IMR-90 (cell line): ENCODE measurements at regions not wholly inside any gene's neighbourhood (a gene's known extent, or its start where the extent isn't known, plus 50 kb on each side); places are given as distances from the start of the nearest gene placed in this dataset.

Experiments used
- ATAC-seq: fragments of 200-7000 bp; cut with Tn5 transposase; 2 replicates; pipeline ENCODE4 v1.9.1; 2020; ENCODE audit warnings: low read depth, mild to moderate bottlenecking, moderate library complexity
- BruUV-seq: library from RNA; stranded (reverse); fragments of 400-500 nt; replicated peaks from 2 replicates; lab custom pipeline; 2021; lab: Mats Ljungman, UMichigan
- CTCF ChIA-PET: fragments of 300-600 bp; formaldehyde crosslinking; extraction: SDS; loops from one replicate; lab custom pipeline; 2021; ENCODE audit warnings: antibody characterized with exemption; lab: Yijun Ruan, JAX
- POLR2A ChIA-PET: fragments of 300-600 bp; sonication (Branson Sonifier 250); formaldehyde crosslinking; loops from one replicate; lab custom pipeline; 2022; ENCODE audit warnings: antibody characterized with exemption; ENCODE audit not compliant: unreplicated experiment; lab: Charles Lee
- DNase-seq: peaks from one replicate; pipeline ENCODE4 v3.0.0; 2013
- H2AFZ ChIP-seq: replicated peaks from 2 replicates; pipeline ENCODE3; 2013; ENCODE audit warnings: low read length, mild to moderate bottlenecking; ENCODE audit not compliant: poor library complexity
- H2AK5ac ChIP-seq: 2 replicates; pipeline ENCODE4 v1.6.1; 2013; ENCODE audit warnings: low read depth, low read length, inconsistent platforms
- H2AK9ac ChIP-seq: replicated peaks from 2 replicates; pipeline ENCODE3; 2013; ENCODE audit warnings: mild to moderate bottlenecking, low read depth, low read length, moderate library complexity; ENCODE audit not compliant: poor library complexity
- H2BK120ac ChIP-seq: 2 replicates; pipeline ENCODE4 v1.6.1; 2013; ENCODE audit warnings: low read depth, low read length, inconsistent platforms
- H2BK15ac ChIP-seq: 3 replicates; pipeline ENCODE4 v1.6.1; 2013; ENCODE audit warnings: low read depth, low read length, inconsistent platforms
- H2BK20ac ChIP-seq: 2 replicates; pipeline ENCODE4 v1.6.1; 2013; ENCODE audit warnings: low read depth, mild to moderate bottlenecking, inconsistent platforms, low read length, moderate library complexity
- H2BK5ac ChIP-seq: 2 replicates; pipeline ENCODE4 v1.6.1; 2013; ENCODE audit warnings: mild to moderate bottlenecking, low read depth, low read length, inconsistent platforms; ENCODE audit not compliant: poor library complexity, severe bottlenecking
- H3K14ac ChIP-seq: replicated peaks from 2 replicates; pipeline ENCODE4 v1.6.1; 2013; ENCODE audit warnings: low read depth, low read length, inconsistent platforms
- H3K18ac ChIP-seq: 2 replicates; pipeline ENCODE4 v1.6.1; 2013; ENCODE audit warnings: low read depth, low read length, control low read depth
- H3K23ac ChIP-seq: 2 replicates; pipeline ENCODE4 v1.6.1; 2013; ENCODE audit warnings: low read depth, low read length, inconsistent platforms
- H3K27ac ChIP-seq: 2 replicates; pipeline ENCODE4 v1.5.1; 2013; ENCODE audit warnings: mild to moderate bottlenecking, control low read depth, low read length; ENCODE audit not compliant: insufficient read depth
- H3K27me3 ChIP-seq: 2 replicates; pipeline ENCODE4 v1.6.1; 2013; ENCODE audit warnings: low read length; ENCODE audit not compliant: control insufficient read depth, insufficient read depth
- H3K36me3 ChIP-seq: 2 replicates; pipeline ENCODE4 v1.6.1; 2013; ENCODE audit warnings: low read length, mixed read lengths; ENCODE audit not compliant: control insufficient read depth, insufficient read depth
- H3K4ac ChIP-seq: 2 replicates; pipeline ENCODE4 v1.6.1; 2013; ENCODE audit warnings: low read depth, low read length, inconsistent platforms
- H3K4me1 ChIP-seq: 2 replicates; pipeline ENCODE4 v1.6.1; 2013; ENCODE audit warnings: low read length, mixed read lengths; ENCODE audit not compliant: control insufficient read depth, insufficient read depth
- H3K4me2 ChIP-seq: 2 replicates; pipeline ENCODE4 v1.6.1; 2013; ENCODE audit warnings: low read depth, mild to moderate bottlenecking, control low read depth, low read length, moderate library complexity
- H3K4me3 ChIP-seq: 2 replicates; pipeline ENCODE4 v1.5.1; 2013; ENCODE audit warnings: low read depth, mild to moderate bottlenecking, control low read depth, low read length, moderate library complexity; ENCODE audit not compliant: insufficient read depth
- H3K56ac ChIP-seq: 2 replicates; pipeline ENCODE4 v1.6.1; 2013; ENCODE audit warnings: low read length, inconsistent platforms; ENCODE audit not compliant: insufficient read depth; ENCODE audit errors: extremely low read depth
- H3K79me1 ChIP-seq, 2 experiments: 2 replicates each; pipeline ENCODE4 v1.6.1; 2013; ENCODE audit warnings: low read length in 2 of 2, inconsistent platforms in 1 of 2, low read depth in 1 of 2
- H3K9ac ChIP-seq: 2 replicates; pipeline ENCODE4 v1.6.1; 2013; ENCODE audit warnings: low read depth, low read length, control low read depth
- H3K9me1 ChIP-seq: 2 replicates; pipeline ENCODE4 v1.6.1; 2013; ENCODE audit warnings: low read length, inconsistent platforms; ENCODE audit not compliant: insufficient read depth
- H3K9me3 ChIP-seq: 2 replicates; pipeline ENCODE4 v1.6.1; 2013; ENCODE audit warnings: low read length; ENCODE audit not compliant: control insufficient read depth, insufficient read depth
- H4K20me1 ChIP-seq: 2 replicates; pipeline ENCODE4 v1.6.1; 2013; ENCODE audit warnings: low read length, inconsistent platforms; ENCODE audit not compliant: insufficient read depth
- H4K5ac ChIP-seq: 2 replicates; pipeline ENCODE4 v1.6.1; 2013; ENCODE audit warnings: mild to moderate bottlenecking, low read depth, low read length, control low read depth
- H4K8ac ChIP-seq, 2 experiments: 2 replicates each; pipeline ENCODE4 v1.6.1; 2013; ENCODE audit warnings: low read depth in 2 of 2, low read length in 2 of 2, control low read depth in 1 of 2, inconsistent platforms in 1 of 2
- H4K91ac ChIP-seq: 2 replicates; pipeline ENCODE4 v1.6.1; 2013; ENCODE audit warnings: low read depth, low read length, inconsistent platforms; ENCODE audit not compliant: insufficient read depth
- BHLHE40 ChIP-seq: fragments of 150-350 bp; IDR thresholded peaks from 2 replicates; pipeline ENCODE4 v1.6.1; 2016; ENCODE audit warnings: mild to moderate bottlenecking, low read depth, low read length
- CEBPB ChIP-seq: IDR thresholded peaks from 2 replicates; pipeline ENCODE4 v1.6.1; 2012; ENCODE audit warnings: low read depth, low read length, improper control_type of control experiment
- CHD1 ChIP-seq: IDR thresholded peaks from 2 replicates; pipeline ENCODE4 v1.6.1; 2012; ENCODE audit warnings: low read depth, low read length, improper control_type of control experiment
- ELK1 ChIP-seq: fragments of 150-350 bp; IDR thresholded peaks from 2 replicates; pipeline ENCODE4 v1.6.1; 2016; ENCODE audit warnings: low read depth, mild to moderate bottlenecking, low read length, moderate library complexity, borderline replicate concordance
- FOS ChIP-seq: fragments of 150-350 bp; IDR thresholded peaks from 2 replicates; pipeline ENCODE4 v1.6.1; 2016; ENCODE audit warnings: low read depth, low read length
- MAFK ChIP-seq: IDR thresholded peaks from 2 replicates; pipeline ENCODE4 v1.6.1; 2012; ENCODE audit warnings: low read depth, low read length, improper control_type of control experiment
- MAZ ChIP-seq: IDR thresholded peaks from 2 replicates; pipeline ENCODE4 v1.6.1; 2012; ENCODE audit warnings: low read depth, mild to moderate bottlenecking, low read length, improper control_type of control experiment, moderate library complexity, borderline replicate concordance
- MXI1 ChIP-seq: IDR thresholded peaks from 2 replicates; pipeline ENCODE4 v1.6.1; 2012; ENCODE audit warnings: low read depth, mild to moderate bottlenecking, low read length, moderate library complexity, borderline replicate concordance
- NFE2L2 ChIP-seq: fragments of 150-350 bp; IDR thresholded peaks from 2 replicates; pipeline ENCODE4 v1.6.1; 2016; ENCODE audit warnings: low read depth, mild to moderate bottlenecking, low read length
- POLR2A ChIP-seq: IDR thresholded peaks from 2 replicates; pipeline ENCODE4 v1.6.1; 2012; ENCODE audit warnings: mild to moderate bottlenecking, low read depth, low read length
- RAD21 ChIP-seq: IDR thresholded peaks from 2 replicates; pipeline ENCODE4 v1.6.1; 2012; ENCODE audit warnings: low read length, improper control_type of control experiment
- RCOR1 ChIP-seq: IDR thresholded peaks from 2 replicates; pipeline ENCODE4 v1.6.1; 2012; ENCODE audit warnings: mild to moderate bottlenecking, low read length, improper control_type of control experiment; ENCODE audit not compliant: insufficient replicate concordance
- RFX5 ChIP-seq: IDR thresholded peaks from 2 replicates; pipeline ENCODE4 v1.8.0; 2012; ENCODE audit warnings: low read depth, mild to moderate bottlenecking, low read length, moderate library complexity
- SMC3 ChIP-seq: fragments of 150-350 bp; IDR thresholded peaks from 2 replicates; pipeline ENCODE4 v1.6.1; 2016; ENCODE audit warnings: low read depth, mild to moderate bottlenecking, antibody characterized with exemption, low read length, moderate library complexity
- WGBS, 2 experiments: methylation state at CpG; one replicate each; pipeline versions ENCODE4 v1.1.5 to v1.1.7; 2013; ENCODE audit warnings: missing lambda C conversion rate in 2 of 2; ENCODE audit not compliant: insufficient read length in 1 of 2; ENCODE audit errors: extremely low coverage in 2 of 2; 5-methylcytosine and 5-hydroxymethylcytosine counted together
- dilution Hi-C: fragments of 300-500 bp; cut with HindIII; formaldehyde crosslinking; loops from one replicate; pipeline ENCODE4 v1.14.3; 2018; ENCODE audit warnings: low sequenced_read_pairs; ENCODE audit not compliant: unreplicated experiment
- in situ Hi-C: fragments of 300-500 bp; cut with MboI; formaldehyde crosslinking; loops from 3 replicates; pipeline ENCODE4 v1.14.3; 2019; ENCODE audit warnings: low sequenced_read_pairs, inconsistent platforms, mixed read lengths
- intact Hi-C: fragments of 100-400 bp; cut with micrococcal nuclease; formaldehyde crosslinking; loops from 2 replicates; pipeline ENCODE4 v1.10.0; 2022
- TF ChIP-seq, protein P1 (sequence below): conservative IDR thresholded peaks from 2 replicates; pipeline ENCODE4 v1.5.1; 2012; ENCODE audit warnings: mild to moderate bottlenecking, low read depth, low read length, improper control_type of control experiment
- TF ChIP-seq, protein P2 (sequence below): fragments of 150-350 bp; IDR thresholded peaks from 2 replicates; pipeline ENCODE4 v1.6.1; 2017; ENCODE audit warnings: mild to moderate bottlenecking, antibody characterized with exemption, low read length, low read depth

GRCh38 chr16:52827456-52827855, 225.2 kb downstream of the CHD9NB start:
- ATAC-seq = no peak
- no peak overlapping the region for H2BK120ac ChIP-seq
- intact Hi-C loops = no loop called here
- TF ChIP-seq CEBPB (no peak), NFE2L2 (no peak), MAZ (no peak), CHD1 (no peak), MAFK (no peak), RFX5 (no peak), FOS (no peak), RAD21 (no peak), ELK1 (no peak), MXI1 (no peak), RCOR1 (no peak), BHLHE40 (no peak), SMC3 (no peak), POLR2A (no peak)
- TF ChIP-seq, protein P1, sequence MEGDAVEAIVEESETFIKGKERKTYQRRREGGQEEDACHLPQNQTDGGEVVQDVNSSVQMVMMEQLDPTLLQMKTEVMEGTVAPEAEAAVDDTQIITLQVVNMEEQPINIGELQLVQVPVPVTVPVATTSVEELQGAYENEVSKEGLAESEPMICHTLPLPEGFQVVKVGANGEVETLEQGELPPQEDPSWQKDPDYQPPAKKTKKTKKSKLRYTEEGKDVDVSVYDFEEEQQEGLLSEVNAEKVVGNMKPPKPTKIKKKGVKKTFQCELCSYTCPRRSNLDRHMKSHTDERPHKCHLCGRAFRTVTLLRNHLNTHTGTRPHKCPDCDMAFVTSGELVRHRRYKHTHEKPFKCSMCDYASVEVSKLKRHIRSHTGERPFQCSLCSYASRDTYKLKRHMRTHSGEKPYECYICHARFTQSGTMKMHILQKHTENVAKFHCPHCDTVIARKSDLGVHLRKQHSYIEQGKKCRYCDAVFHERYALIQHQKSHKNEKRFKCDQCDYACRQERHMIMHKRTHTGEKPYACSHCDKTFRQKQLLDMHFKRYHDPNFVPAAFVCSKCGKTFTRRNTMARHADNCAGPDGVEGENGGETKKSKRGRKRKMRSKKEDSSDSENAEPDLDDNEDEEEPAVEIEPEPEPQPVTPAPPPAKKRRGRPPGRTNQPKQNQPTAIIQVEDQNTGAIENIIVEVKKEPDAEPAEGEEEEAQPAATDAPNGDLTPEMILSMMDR = no peak
- TF ChIP-seq, protein P2, sequence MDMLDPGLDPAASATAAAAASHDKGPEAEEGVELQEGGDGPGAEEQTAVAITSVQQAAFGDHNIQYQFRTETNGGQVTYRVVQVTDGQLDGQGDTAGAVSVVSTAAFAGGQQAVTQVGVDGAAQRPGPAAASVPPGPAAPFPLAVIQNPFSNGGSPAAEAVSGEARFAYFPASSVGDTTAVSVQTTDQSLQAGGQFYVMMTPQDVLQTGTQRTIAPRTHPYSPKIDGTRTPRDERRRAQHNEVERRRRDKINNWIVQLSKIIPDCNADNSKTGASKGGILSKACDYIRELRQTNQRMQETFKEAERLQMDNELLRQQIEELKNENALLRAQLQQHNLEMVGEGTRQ = no peak
- H3K4ac ChIP-seq = no peak overlapping the region
- no peak overlapping the region for H4K8ac ChIP-seq
- H3K4me2 ChIP-seq = no peak overlapping the region
- H2BK20ac ChIP-seq = no peak overlapping the region
- H2AK9ac ChIP-seq = no peak overlapping the region
- H3K14ac ChIP-seq = no peak overlapping the region
- no peaks in the 10 kb centered on the region for H3K9me1 ChIP-seq
- no TSS peak for BruUV-seq
- no peaks in the 10 kb centered on the region for H4K20me1 ChIP-seq
- no peaks in the 10 kb centered on the region for H3K79me1 ChIP-seq
- no peak overlapping the region for H4K5ac ChIP-seq
- H3K9ac ChIP-seq = no peak overlapping the region
- no peak overlapping the region for H4K91ac ChIP-seq
- DNase-seq = no peak
- H3K4me3 ChIP-seq = no peak overlapping the region
- dilution Hi-C loops = no loop called here
- WGBS, 2 experiments = no CpG with 5 or more reads among the region's 4 CpGs
- H3K27me3 ChIP-seq = no peaks in the 10 kb centered on the region
- CTCF ChIA-PET = no interaction called here
- in situ Hi-C loops = no loop called here
- H3K56ac ChIP-seq = no peak overlapping the region
- H3K4me1 ChIP-seq = no peaks in the 10 kb centered on the region
- H2AK5ac ChIP-seq = no peak overlapping the region
- H3K36me3 ChIP-seq = no peaks in the 10 kb centered on the region
- H2BK15ac ChIP-seq = no peak overlapping the region
- H3K27ac ChIP-seq = no peak overlapping the region
- no peak overlapping the region for H2AFZ ChIP-seq
- no peak overlapping the region for H3K18ac ChIP-seq
- H3K9me3 ChIP-seq = peaks cover 6% of the 10 kb centered on the region
- no peak overlapping the region for H3K23ac ChIP-seq
- H2BK5ac ChIP-seq = no peak overlapping the region
- POLR2A ChIA-PET = no interaction called here
